ENCODE measurements at regions not wholly inside any gene's neighbourhood (a gene's known extent, or its start where the extent isn't known, plus 50 kb on each side); places are given as distances from the start of the nearest gene placed in this dataset.

- H3K4me3 Mint-ChIP-seq = no peak overlapping the region
- intact Hi-C loops (cut with micrococcal nuclease) = no loop called here
- no peak for DNase-seq
- no peak overlapping the region for H3K27ac Mint-ChIP-seq
- H3K4me1 Mint-ChIP-seq = no peaks in the 10 kb centered on the region
- H3K27me3 Mint-ChIP-seq = no peaks in the 10 kb centered on the region
- peaks cover 16% of the 10 kb centered on the region for H3K9me3 Mint-ChIP-seq
- no peaks in the 10 kb centered on the region for H3K36me3 Mint-ChIP-seq (ENCODE audit: low read depth)
Measured at GRCh38 chr4:8710416-8710815, 117.9 kb downstream of the CPZ start.

- H3K4me3 Mint-ChIP-seq = no peak overlapping the region
- H3K4me1 Mint-ChIP-seq = no peaks in the 10 kb centered on the region
- no peak overlapping the region for H3K27ac Mint-ChIP-seq
- H3K36me3 Mint-ChIP-seq (ENCODE audit: low read depth) = no peaks in the 10 kb centered on the region
- intact Hi-C loops (cut with micrococcal nuclease) = no loop called here
- no peak for DNase-seq
- H3K9me3 Mint-ChIP-seq = peaks cover 16% of the 10 kb centered on the region
- no peaks in the 10 kb centered on the region for H3K27me3 Mint-ChIP-seq
Measured at GRCh38 chr4:8709729-8710360, 117.3 kb downstream of the CPZ start.

- Mint-ChIP-seq H3K4me3 (no peak overlapping the region), H3K9me3 (peaks cover 16% of the 10 kb centered on the region), H3K27ac (no peak overlapping the region), H3K27me3 (no peaks in the 10 kb centered on the region), H3K4me1 (no peaks in the 10 kb centered on the region), H3K36me3 (ENCODE audit: low read depth) (no peaks in the 10 kb centered on the region)
- intact Hi-C loops (cut with micrococcal nuclease) = no loop called here
- no peak for DNase-seq
Measured at GRCh38 chr4:8709050-8709728, 116.6 kb downstream of the CPZ start.

GRCh38 chr4:8708401-8709021 lies 115.9 kb downstream of the CPZ start:
- H3K4me1 Mint-ChIP-seq = no peaks in the 10 kb centered on the region
- no peak for DNase-seq
- no peak overlapping the region for H3K4me3 Mint-ChIP-seq
- H3K27me3 Mint-ChIP-seq = no peaks in the 10 kb centered on the region
- no peaks in the 10 kb centered on the region for H3K36me3 Mint-ChIP-seq (ENCODE audit: low read depth)
- H3K27ac Mint-ChIP-seq = no peak overlapping the region
- H3K9me3 Mint-ChIP-seq = peaks cover 13% of the 10 kb centered on the region
- intact Hi-C loops (cut with micrococcal nuclease) = no loop called here

- H3K4me3 Mint-ChIP-seq = no peak overlapping the region
- no peak overlapping the region for H3K27ac Mint-ChIP-seq
- intact Hi-C loops (cut with micrococcal nuclease) = no loop called here
- no peaks in the 10 kb centered on the region for H3K9me3 Mint-ChIP-seq
- H3K4me1 Mint-ChIP-seq = no peaks in the 10 kb centered on the region
- H3K27me3 Mint-ChIP-seq = no peaks in the 10 kb centered on the region
- no peak for DNase-seq
- no peaks in the 10 kb centered on the region for H3K36me3 Mint-ChIP-seq (ENCODE audit: low read depth)
Measured at GRCh38 chr4:8707045-8707781, 114.6 kb downstream of the CPZ start.

- no peaks in the 10 kb centered on the region for H3K36me3 Mint-ChIP-seq (ENCODE audit: low read depth)
- intact Hi-C loops (cut with micrococcal nuclease) = no loop called here
- H3K9me3 Mint-ChIP-seq = no peaks in the 10 kb centered on the region
- no peak overlapping the region for H3K27ac Mint-ChIP-seq
- no peak for DNase-seq
- no peaks in the 10 kb centered on the region for H3K27me3 Mint-ChIP-seq
- H3K4me1 Mint-ChIP-seq = no peaks in the 10 kb centered on the region
- no peak overlapping the region for H3K4me3 Mint-ChIP-seq
Measured at GRCh38 chr4:8706216-8707044, 113.9 kb downstream of the CPZ start.

GRCh38 chr4:8705161-8706145 lies 112.9 kb downstream of the CPZ start:
- intact Hi-C loops (cut with micrococcal nuclease) = no loop called here
- DNase-seq = no peak
- no peak overlapping the region for H3K27ac Mint-ChIP-seq
- H3K27me3 Mint-ChIP-seq = no peaks in the 10 kb centered on the region
- H3K4me1 Mint-ChIP-seq = no peaks in the 10 kb centered on the region
- H3K36me3 Mint-ChIP-seq (ENCODE audit: low read depth) = no peaks in the 10 kb centered on the region
- H3K9me3 Mint-ChIP-seq = no peaks in the 10 kb centered on the region
- no peak overlapping the region for H3K4me3 Mint-ChIP-seq

- H3K4me3 Mint-ChIP-seq = no peak overlapping the region
- intact Hi-C loops (cut with micrococcal nuclease) = no loop called here
- no peak for DNase-seq
- H3K9me3 Mint-ChIP-seq = no peaks in the 10 kb centered on the region
- H3K27me3 Mint-ChIP-seq = no peaks in the 10 kb centered on the region
- H3K4me1 Mint-ChIP-seq = no peaks in the 10 kb centered on the region
- H3K36me3 Mint-ChIP-seq (ENCODE audit: low read depth) = no peaks in the 10 kb centered on the region
- H3K27ac Mint-ChIP-seq = no peak overlapping the region
Measured at GRCh38 chr4:8704632-8705031, 112.1 kb downstream of the CPZ start.

GRCh38 chr4:8703857-8704495 lies 111.4 kb downstream of the CPZ start:
- no peaks in the 10 kb centered on the region for H3K36me3 Mint-ChIP-seq (ENCODE audit: low read depth)
- H3K27ac Mint-ChIP-seq = no peak overlapping the region
- H3K27me3 Mint-ChIP-seq = no peaks in the 10 kb centered on the region
- no peak for DNase-seq
- H3K9me3 Mint-ChIP-seq = no peaks in the 10 kb centered on the region
- H3K4me1 Mint-ChIP-seq = no peaks in the 10 kb centered on the region
- intact Hi-C loops (cut with micrococcal nuclease) = no loop called here
- no peak overlapping the region for H3K4me3 Mint-ChIP-seq

- intact Hi-C loops (cut with micrococcal nuclease) = no loop called here
- Mint-ChIP-seq H3K36me3 (ENCODE audit: low read depth) (no peaks in the 10 kb centered on the region), H3K4me1 (no peaks in the 10 kb centered on the region), H3K4me3 (no peak overlapping the region), H3K27me3 (no peaks in the 10 kb centered on the region), H3K9me3 (no peaks in the 10 kb centered on the region), H3K27ac (no peak overlapping the region)
- DNase-seq = no peak
Measured at GRCh38 chr4:8703401-8703696, 110.8 kb downstream of the CPZ start.

- intact Hi-C loops (cut with micrococcal nuclease) = no loop called here
- no peak for DNase-seq
- no peaks in the 10 kb centered on the region for H3K9me3 Mint-ChIP-seq
- no peaks in the 10 kb centered on the region for H3K4me1 Mint-ChIP-seq
- no peaks in the 10 kb centered on the region for H3K27me3 Mint-ChIP-seq
- H3K4me3 Mint-ChIP-seq = no peak overlapping the region
- H3K36me3 Mint-ChIP-seq (ENCODE audit: low read depth) = no peaks in the 10 kb centered on the region
- H3K27ac Mint-ChIP-seq = no peak overlapping the region
Measured at GRCh38 chr4:8702516-8703400, 110.2 kb downstream of the CPZ start.

GRCh38 chr4:8702020-8702495 lies 109.5 kb downstream of the CPZ start:
- H3K36me3 Mint-ChIP-seq (ENCODE audit: low read depth) = no peaks in the 10 kb centered on the region
- H3K4me1 Mint-ChIP-seq = no peaks in the 10 kb centered on the region
- DNase-seq = no peak
- H3K27me3 Mint-ChIP-seq = no peaks in the 10 kb centered on the region
- no peaks in the 10 kb centered on the region for H3K9me3 Mint-ChIP-seq
- H3K4me3 Mint-ChIP-seq = no peak overlapping the region
- intact Hi-C loops (cut with micrococcal nuclease) = no loop called here
- H3K27ac Mint-ChIP-seq = no peak overlapping the region
